ENCODE measurements at regions not wholly inside any gene's neighbourhood (a gene's known extent, or its start where the extent isn't known, plus 50 kb on each side); places are given as distances from the start of the nearest gene placed in this dataset.
A peak's percentile ranks its signal among the peaks of the same experiment; 100 is the strongest.
"Not testable (repeated sequence)": the region's sequence is repeated elsewhere in the genome, so short reads cannot be mapped to it uniquely, and the experiment has no call there.

- in situ Hi-C loops (cut with HindIII; ENCODE audit: extremely low pct_ligation_motif_present, low pct_unique_long_range_greater_than_20kb) (no loop called here), intact Hi-C loops (cut with micrococcal nuclease; ENCODE audit: unreplicated experiment) (no loop called here)
- FAIRE-seq = no peak
- no peak overlapping the region for H2AFZ ChIP-seq (ENCODE audit: low read length)
- WGBS (ENCODE audit: low lambda C conversion rate) = 0% methylated on average over 2 of the region's 2 CpGs
- H3K4me3 ChIP-seq (replicated peaks in 1 of 3; ENCODE audit: insufficient read depth in 1 of 3, low read depth in 2 of 3, low read length in 3 of 3) = no peak overlapping the region
- TF ChIP-seq MAFF (IDR thresholded peaks at IDR 0.05; ENCODE audit: low read depth, low read length) = peak; percentile 85
- TF ChIP-seq MAFK (conservative IDR thresholded peaks at IDR 0.05 in 1 of 2, IDR thresholded peaks at IDR 0.05 in 1 of 2; ENCODE audit: low read length in 2 of 2) = peak; percentile 75 to 83; a peak in 3 of 4 replicates
- no peak for TF ChIP-seq MYNN (CRISPR knock-in tag; IDR thresholded peaks at IDR 0.05; ENCODE audit: low read depth)
- no peak for TF ChIP-seq IRF9 (CRISPR knock-in tag; IDR thresholded peaks at IDR 0.05; ENCODE audit: borderline replicate concordance)
- TF ChIP-seq U2AF1 (optimal IDR thresholded peaks at IDR 0.05; ENCODE audit: low read depth, low read length) = no peak
- TF ChIP-seq TCF7 (IDR thresholded peaks at IDR 0.05; ENCODE audit: low read depth) = no peak
- no peak overlapping the region for H3K4me2 ChIP-seq (ENCODE audit: low read depth, low read length)
- DNase-seq (ENCODE audit: low spot score) = no peak
- no peaks in the 10 kb centered on the region for H3K79me2 ChIP-seq (ENCODE audit: insufficient read depth, low read length)
- no peak for ATAC-seq
- CTCF ChIA-PET (ENCODE audit: low intra/inter-chr PET ratio, low total read pairs) = no interaction called here
- no peaks in the 10 kb centered on the region for H3K27me3 ChIP-seq (ENCODE audit: control insufficient read depth in 1 of 2, insufficient read depth in 2 of 2, low read length in 2 of 2)
- POLR2A ChIA-PET = no interaction called here
- no peaks in the 10 kb centered on the region for H4K20me1 ChIP-seq (ENCODE audit: insufficient read depth, low read length)
- H3K36me3 ChIP-seq (replicated peaks in 1 of 2; ENCODE audit: control insufficient read depth in 1 of 2, insufficient read depth in 2 of 2, low read length in 2 of 2) = no peaks in the 10 kb centered on the region
- H3K4me1 ChIP-seq (ENCODE audit: insufficient read depth, low read length) = no peaks in the 10 kb centered on the region
- H3K9ac ChIP-seq (ENCODE audit: insufficient read depth, low read depth, low read length) = no peak overlapping the region
- H3K9me3 ChIP-seq (ENCODE audit: low read length) = peaks cover 75% of the 10 kb centered on the region
- H3K27ac ChIP-seq (ENCODE audit: extremely low read length, insufficient read depth, low read length) = no peak overlapping the region
- BruUV-seq (replicated peaks) = no TSS peak
Measured at GRCh38 chr7:63376873-63377272, 621.8 kb upstream of the ZNF722 start.

GRCh38 chr7:63394139-63394538 is 604.5 kb upstream of the ZNF722 start:
- H3K9me3 ChIP-seq (ENCODE audit: low read length); POLR2A ChIA-PET; H3K4me1 ChIP-seq (ENCODE audit: insufficient read depth, low read length); H3K9ac ChIP-seq (ENCODE audit: insufficient read depth, low read depth, low read length); H4K20me1 ChIP-seq (ENCODE audit: insufficient read depth, low read length); BruUV-seq (replicated peaks); H3K79me2 ChIP-seq (ENCODE audit: insufficient read depth, low read length); intact Hi-C loops (cut with micrococcal nuclease; ENCODE audit: unreplicated experiment); in situ Hi-C loops (cut with HindIII; ENCODE audit: extremely low pct_ligation_motif_present, low pct_unique_long_range_greater_than_20kb); H2AFZ ChIP-seq (ENCODE audit: low read length); H3K4me2 ChIP-seq (ENCODE audit: low read depth, low read length); H3K4me3 ChIP-seq (replicated peaks in 1 of 3; ENCODE audit: insufficient read depth in 1 of 3, low read depth in 2 of 3, low read length in 3 of 3); CTCF ChIA-PET (ENCODE audit: low intra/inter-chr PET ratio, low total read pairs); DNase-seq (ENCODE audit: low spot score); H3K27ac ChIP-seq (ENCODE audit: extremely low read length, insufficient read depth, low read length); H3K27me3 ChIP-seq (ENCODE audit: control insufficient read depth in 1 of 2, insufficient read depth in 2 of 2, low read length in 2 of 2); H3K36me3 ChIP-seq (replicated peaks in 1 of 2; ENCODE audit: control insufficient read depth in 1 of 2, insufficient read depth in 2 of 2, low read length in 2 of 2); ATAC-seq; FAIRE-seq: not testable (repeated sequence)
- WGBS (ENCODE audit: low lambda C conversion rate) = no CpG with 5 or more reads among the region's 25 CpGs

- H2AFZ ChIP-seq (ENCODE audit: low read length); H3K4me3 ChIP-seq (replicated peaks in 1 of 3; ENCODE audit: insufficient read depth in 1 of 3, low read depth in 2 of 3, low read length in 3 of 3); H3K27me3 ChIP-seq (ENCODE audit: control insufficient read depth in 1 of 2, insufficient read depth in 2 of 2, low read length in 2 of 2); intact Hi-C loops (cut with micrococcal nuclease; ENCODE audit: unreplicated experiment); FAIRE-seq; H3K9me3 ChIP-seq (ENCODE audit: low read length); DNase-seq (ENCODE audit: low spot score); ATAC-seq; H3K4me1 ChIP-seq (ENCODE audit: insufficient read depth, low read length); BruUV-seq (replicated peaks); POLR2A ChIA-PET; H3K9ac ChIP-seq (ENCODE audit: insufficient read depth, low read depth, low read length); H3K79me2 ChIP-seq (ENCODE audit: insufficient read depth, low read length); in situ Hi-C loops (cut with HindIII; ENCODE audit: extremely low pct_ligation_motif_present, low pct_unique_long_range_greater_than_20kb); H4K20me1 ChIP-seq (ENCODE audit: insufficient read depth, low read length); H3K27ac ChIP-seq (ENCODE audit: extremely low read length, insufficient read depth, low read length); H3K36me3 ChIP-seq (replicated peaks in 1 of 2; ENCODE audit: control insufficient read depth in 1 of 2, insufficient read depth in 2 of 2, low read length in 2 of 2); H3K4me2 ChIP-seq (ENCODE audit: low read depth, low read length); CTCF ChIA-PET (ENCODE audit: low intra/inter-chr PET ratio, low total read pairs): not testable (repeated sequence)
- 0% methylated on average over 1 of the region's 8 CpGs for WGBS (ENCODE audit: low lambda C conversion rate)
Measured at GRCh38 chr7:63407881-63408280, 590.8 kb upstream of the ZNF722 start.
